Thoracic aorta (tissue), 2 donors: ENCODE measurements at regions not wholly inside any gene's neighbourhood (a gene's known extent, or its start where the extent isn't known, plus 50 kb on each side); places are given as distances from the start of the nearest gene placed in this dataset.

Experiments
- ATAC-seq: fragments of 150-250 bp; one replicate; pipeline ENCODE4 v1.8.0; 2017; ENCODE audit warnings: low read depth; ENCODE audit not compliant: insufficient number of reproducible peaks, low FRiP score
- DNase-seq: peaks from one replicate; pipeline ENCODE4 v3.0.0-alpha.2; 2020; ENCODE audit warnings: low spot score
- H3K27ac ChIP-seq, 2 donors: fragments of 200-600 bp; sonication (generic); 1 replicate in 1 of 2; 2 replicates in 1 of 2; pipeline ENCODE4 v1.5.1; 2016; ENCODE audit warnings: mild to moderate bottlenecking in 2 of 2, moderate library complexity in 2 of 2
- H3K27me3 ChIP-seq: fragments of 200-600 bp; sonication (generic); replicated peaks from 2 replicates; pipeline ENCODE4 v1.6.0; 2016; ENCODE audit warnings: mild to moderate bottlenecking; ENCODE audit not compliant: insufficient read depth
- H3K36me3 ChIP-seq: fragments of 200-600 bp; sonication (generic); one replicate; pipeline ENCODE4 v1.5.1; 2016
- H3K4me1 ChIP-seq, 2 donors: fragments of 200-600 bp; sonication (generic); 1 replicate in 1 of 2; 2 replicates in 1 of 2; pipeline versions ENCODE4 v1.5.1 to v1.6.0; 2016; ENCODE audit warnings: low read depth in 2 of 2, mild to moderate bottlenecking in 1 of 2; ENCODE audit not compliant: control insufficient read depth in 1 of 2
- H3K4me3 ChIP-seq: fragments of 200-600 bp; sonication (generic); 2 replicates; pipeline ENCODE4 v1.5.1; 2016; ENCODE audit warnings: mild to moderate bottlenecking
- H3K9me3 ChIP-seq: fragments of 200-600 bp; sonication (generic); 2 replicates; pipeline ENCODE4 v1.5.1; 2016
- TF ChIP-seq, protein P1 (sequence below): fragments of 200-600 bp; sonication (generic); IDR thresholded peaks from one replicate; pipeline ENCODE4 v1.5.1; 2019; ENCODE audit warnings: antibody characterized with exemption

DNA sequence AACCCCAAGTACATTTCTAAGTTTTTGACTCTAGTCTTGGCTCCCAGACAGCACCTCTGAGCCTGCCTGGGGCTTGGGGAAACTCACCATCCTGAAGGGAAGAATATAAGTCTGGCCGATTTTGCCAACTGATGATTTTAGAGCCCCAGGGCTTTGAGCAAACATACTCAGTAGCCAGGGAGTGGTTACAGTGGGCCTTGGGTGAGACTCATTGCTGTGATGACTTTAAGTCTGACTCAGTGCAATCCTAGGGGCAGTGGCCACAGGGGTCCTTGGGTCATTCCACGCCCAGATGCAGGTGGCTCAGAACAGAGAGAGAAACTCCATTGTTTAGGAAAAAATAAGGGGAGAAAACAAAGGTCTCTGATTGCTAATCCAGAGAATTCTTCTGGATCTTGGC lies 312.0 kb upstream of the EDIL3 start:
- no peaks in the 10 kb centered on the region for H3K9me3 ChIP-seq
- H3K4me3 ChIP-seq, result no peak overlapping the region
- H3K27ac ChIP-seq, result no peak overlapping the region
- ATAC-seq (no peak), DNase-seq (no peak)
- TF ChIP-seq, protein P1, sequence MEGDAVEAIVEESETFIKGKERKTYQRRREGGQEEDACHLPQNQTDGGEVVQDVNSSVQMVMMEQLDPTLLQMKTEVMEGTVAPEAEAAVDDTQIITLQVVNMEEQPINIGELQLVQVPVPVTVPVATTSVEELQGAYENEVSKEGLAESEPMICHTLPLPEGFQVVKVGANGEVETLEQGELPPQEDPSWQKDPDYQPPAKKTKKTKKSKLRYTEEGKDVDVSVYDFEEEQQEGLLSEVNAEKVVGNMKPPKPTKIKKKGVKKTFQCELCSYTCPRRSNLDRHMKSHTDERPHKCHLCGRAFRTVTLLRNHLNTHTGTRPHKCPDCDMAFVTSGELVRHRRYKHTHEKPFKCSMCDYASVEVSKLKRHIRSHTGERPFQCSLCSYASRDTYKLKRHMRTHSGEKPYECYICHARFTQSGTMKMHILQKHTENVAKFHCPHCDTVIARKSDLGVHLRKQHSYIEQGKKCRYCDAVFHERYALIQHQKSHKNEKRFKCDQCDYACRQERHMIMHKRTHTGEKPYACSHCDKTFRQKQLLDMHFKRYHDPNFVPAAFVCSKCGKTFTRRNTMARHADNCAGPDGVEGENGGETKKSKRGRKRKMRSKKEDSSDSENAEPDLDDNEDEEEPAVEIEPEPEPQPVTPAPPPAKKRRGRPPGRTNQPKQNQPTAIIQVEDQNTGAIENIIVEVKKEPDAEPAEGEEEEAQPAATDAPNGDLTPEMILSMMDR, result no peak
- H3K27me3 ChIP-seq, result no peaks in the 10 kb centered on the region
- H3K4me1 ChIP-seq, result no peaks in the 10 kb centered on the region
- no peaks in the 10 kb centered on the region for H3K36me3 ChIP-seq

DNA sequence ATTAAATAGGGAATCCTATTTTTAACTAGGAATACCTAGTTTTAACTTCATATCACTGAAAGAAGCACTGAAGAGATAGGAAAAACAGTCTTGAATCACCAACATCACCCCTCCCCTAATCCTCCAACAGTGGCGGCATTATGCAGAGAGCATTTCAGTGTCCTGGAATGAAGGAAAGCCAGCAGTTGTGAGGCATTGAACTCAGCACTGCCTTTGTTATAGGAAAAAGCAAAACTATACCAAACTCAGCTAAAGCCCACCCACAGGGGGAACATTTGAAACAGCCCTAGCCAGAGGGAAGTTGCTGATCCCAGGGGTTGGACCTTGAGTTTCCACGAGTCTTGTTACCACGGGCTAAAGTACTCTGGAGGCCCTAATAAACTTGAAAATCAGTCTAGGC lies 310.6 kb upstream of the EDIL3 start:
- Histone ChIP-seq H3K27me3 (no peaks in the 10 kb centered on the region), H3K9me3 (no peaks in the 10 kb centered on the region), H3K4me3 (no peak overlapping the region), H3K36me3 (no peaks in the 10 kb centered on the region), H3K27ac (no peak overlapping the region), H3K4me1 (no peaks in the 10 kb centered on the region)
- ATAC-seq (no peak), DNase-seq (no peak)
- TF ChIP-seq, protein P1, result no peak

DNA sequence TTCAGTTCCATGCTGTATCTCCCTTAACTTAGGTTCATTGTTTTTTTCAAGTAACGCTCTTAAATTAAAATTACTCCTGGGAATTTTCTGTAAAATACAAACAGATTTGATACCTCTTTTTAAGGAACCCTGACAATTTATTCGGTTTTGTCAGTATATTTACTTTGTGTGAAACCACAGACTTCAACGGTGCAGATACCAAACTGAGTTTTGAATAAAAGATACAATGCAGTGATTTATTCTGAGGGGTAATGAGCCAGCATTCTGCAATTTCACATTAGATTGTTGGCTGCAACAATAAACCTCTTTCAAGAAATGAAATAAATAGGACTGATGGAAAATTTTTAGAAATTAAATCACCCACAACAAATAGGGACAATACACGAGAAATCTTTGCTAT lies 308.6 kb upstream of the EDIL3 start:
- TF ChIP-seq, protein P1, result no peak
- Histone ChIP-seq H3K4me3 (no peak overlapping the region), H3K27me3 (no peaks in the 10 kb centered on the region), H3K9me3 (no peaks in the 10 kb centered on the region), H3K4me1 (no peaks in the 10 kb centered on the region), H3K36me3 (no peaks in the 10 kb centered on the region), H3K27ac (no peak overlapping the region)
- no peak for ATAC-seq
- no peak for DNase-seq

DNA sequence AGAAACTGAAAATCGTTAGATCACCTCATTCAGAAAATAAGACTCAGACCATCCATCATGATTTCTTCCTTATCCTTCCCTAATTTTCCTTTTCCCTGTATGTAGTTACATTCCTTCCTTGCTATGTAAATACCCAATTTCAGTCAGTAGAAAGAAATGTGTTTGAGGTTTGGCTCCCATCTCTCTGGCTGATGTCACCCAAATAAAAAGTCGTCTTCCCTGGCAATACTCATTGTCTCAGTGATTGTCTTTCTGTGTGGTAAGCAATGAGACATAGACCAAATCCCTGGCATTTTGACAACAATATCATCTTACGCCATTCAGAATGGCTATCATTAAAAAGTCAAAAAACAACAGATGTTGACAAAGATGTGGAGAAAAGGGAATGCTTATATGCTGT lies 303.9 kb upstream of the EDIL3 start:
- H3K4me3 ChIP-seq, result no peak overlapping the region
- no peaks in the 10 kb centered on the region for H3K27me3 ChIP-seq
- no peak for ATAC-seq
- H3K36me3 ChIP-seq, result no peaks in the 10 kb centered on the region
- no peak for DNase-seq
- no peaks in the 10 kb centered on the region for H3K4me1 ChIP-seq
- no peak overlapping the region for H3K27ac ChIP-seq
- TF ChIP-seq, protein P1, result no peak
- H3K9me3 ChIP-seq, result no peaks in the 10 kb centered on the region

DNA sequence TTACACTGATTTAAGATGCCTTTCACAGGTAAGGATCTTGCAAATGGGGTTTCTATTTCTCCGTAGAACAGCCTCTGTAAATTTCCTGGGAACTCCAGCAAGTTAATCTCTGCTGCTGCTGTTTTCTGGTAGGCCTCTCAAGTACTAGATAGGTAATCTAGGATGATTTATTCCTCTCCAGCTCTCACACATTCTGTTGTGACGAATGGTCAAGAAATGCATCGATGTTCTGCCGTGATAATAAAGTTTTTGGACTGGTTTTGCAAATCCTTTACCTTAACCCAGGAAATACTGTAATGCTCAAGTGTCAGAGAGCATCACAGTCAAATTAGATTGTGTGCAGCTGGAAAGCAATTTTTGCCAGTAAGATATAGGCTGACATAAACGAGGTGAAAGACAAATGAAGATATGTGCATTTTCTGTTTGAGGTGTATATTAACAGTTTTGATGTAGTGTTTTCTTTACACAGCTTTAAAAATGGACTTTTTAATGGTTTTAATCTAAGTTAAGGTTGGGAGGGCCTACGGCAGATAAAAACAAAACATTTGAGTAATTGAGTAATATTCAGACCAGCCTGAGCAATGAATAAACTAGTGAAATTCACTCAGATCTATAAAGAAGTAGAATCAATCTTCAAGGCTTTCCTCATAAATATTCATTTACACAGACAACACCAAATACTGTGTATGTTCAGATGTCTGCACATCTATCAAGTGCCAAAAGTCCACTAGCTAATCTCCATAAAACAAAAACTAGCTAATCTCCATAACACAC lies 300.6 kb upstream of the EDIL3 start:
- Histone ChIP-seq H3K27me3 (no peaks in the 10 kb centered on the region), H3K36me3 (no peaks in the 10 kb centered on the region), H3K4me3 (no peak overlapping the region), H3K9me3 (no peaks in the 10 kb centered on the region), H3K27ac (no peak overlapping the region), H3K4me1 (no peaks in the 10 kb centered on the region)
- ATAC-seq (no peak), DNase-seq (no peak)
- TF ChIP-seq, protein P1, result no peak
